Suprapubic skin (tissue), 4 donors: ENCODE measurements at regions not wholly inside any gene's neighbourhood (a gene's known extent, or its start where the extent isn't known, plus 50 kb on each side); places are given as distances from the start of the nearest gene placed in this dataset.

Experiments used
- CTCF ChIP-seq, 2 donors: fragments of 200-600 bp in 1 of 2; fragments of 450-650 bp in 1 of 2; sonication (generic) in 1 of 2; IDR thresholded peaks; one replicate each; pipeline ENCODE4 v1.5.1; 2016 to 2019; ENCODE audit warnings: antibody characterized with exemption in 2 of 2, mild to moderate bottlenecking in 1 of 2, moderate library complexity in 1 of 2
- POLR2A ChIP-seq, 2 donors: fragments of 450-650 bp; IDR thresholded peaks; one replicate each; pipeline ENCODE4 v1.6.1; 2017; ENCODE audit warnings: antibody characterized with exemption in 2 of 2, mild to moderate bottlenecking in 2 of 2, moderate library complexity in 2 of 2
- POLR2AphosphoS5 ChIP-seq, 3 donors: sonication (generic); formaldehyde crosslinking; IDR thresholded peaks; one replicate each; pipeline ENCODE4 v1.6.1; 2017; ENCODE audit warnings: antibody characterized with exemption in 3 of 3

- TF ChIP-seq CTCF (IDR thresholded peaks at IDR 0.05) (no peak), POLR2A (IDR thresholded peaks at IDR 0.05) (no peak), POLR2AphosphoS5 (IDR thresholded peaks at IDR 0.05) (no peak)
Measured at GRCh38 chr4:79697444-79697843, 289.4 kb upstream of the GK2 start.
